ENCODE measurements at regions not wholly inside any gene's neighbourhood (a gene's known extent, or its start where the extent isn't known, plus 50 kb on each side); places are given as distances from the start of the nearest gene placed in this dataset.
"Not testable (repeated sequence)": the region's sequence is repeated elsewhere in the genome, so short reads cannot be mapped to it uniquely, and the experiment has no call there.

DNA sequence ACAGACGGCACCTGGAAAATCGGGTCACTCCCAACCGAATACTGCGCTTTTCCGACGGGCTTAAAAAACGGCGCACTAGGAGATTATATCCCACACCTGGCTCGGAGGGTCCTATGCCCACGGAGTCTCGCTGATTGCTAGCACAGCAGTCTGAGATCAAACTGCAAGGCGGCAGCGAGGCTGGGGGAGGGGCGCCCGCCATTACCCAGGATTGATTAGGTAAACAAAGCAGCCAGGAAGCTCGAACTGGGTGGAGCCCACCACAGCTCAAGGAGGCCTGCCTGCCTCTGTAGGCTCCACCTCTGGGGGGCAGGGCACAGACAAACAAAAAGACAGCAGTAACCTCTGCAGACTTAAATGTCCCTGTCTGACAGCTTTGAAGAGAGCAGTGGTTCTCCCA is 64.5 kb downstream of the SLC30A10 start:
- in situ Hi-C loops (cut with HindIII; ENCODE audit: low pct_unique_long_range_greater_than_20kb, low sequenced_read_pairs); DNase-seq (ENCODE audit: low read depth in 1 of 2, low spot score in 1 of 2): not testable (repeated sequence)

- no peak for TF ChIP-seq JUND (IDR thresholded peaks at IDR 0.05; ENCODE audit: low read depth)
- in situ Hi-C loops (cut with HindIII; ENCODE audit: low pct_unique_long_range_greater_than_20kb, low sequenced_read_pairs) = no loop called here
- DNase-seq (ENCODE audit: low read depth in 1 of 2, low spot score in 1 of 2) = no peak
These were observed 66.0 kb downstream of the SLC30A10 start for GRCh38 chr1:219862366-219862765.

DNA sequence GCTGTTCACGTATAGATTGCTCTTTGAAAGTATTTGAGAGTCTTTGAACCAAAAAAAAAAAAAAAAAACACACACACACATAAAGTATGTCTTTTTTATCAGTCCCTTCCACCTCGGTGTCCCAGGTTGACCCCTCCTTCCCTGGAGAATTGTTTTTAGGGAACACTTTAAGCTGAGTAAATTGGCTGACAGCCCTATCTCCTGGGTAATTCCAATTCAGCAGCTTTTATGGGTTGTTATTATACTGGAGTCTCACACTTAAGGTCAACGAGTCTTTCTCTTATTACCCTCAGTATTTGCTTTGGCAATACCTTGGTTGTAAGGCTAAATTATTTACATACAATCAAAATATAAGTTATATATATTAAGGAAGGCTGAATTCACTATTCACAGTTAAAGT is 69.4 kb downstream of the SLC30A10 start:
- DNase-seq (ENCODE audit: low read depth in 1 of 2, low spot score in 1 of 2) = no peak
- no peak for TF ChIP-seq JUND (IDR thresholded peaks at IDR 0.05; ENCODE audit: low read depth)
- in situ Hi-C loops (cut with HindIII; ENCODE audit: low pct_unique_long_range_greater_than_20kb, low sequenced_read_pairs) = no loop called here

- no peak for TF ChIP-seq JUND (IDR thresholded peaks at IDR 0.05; ENCODE audit: low read depth)
- in situ Hi-C loops (cut with HindIII; ENCODE audit: low pct_unique_long_range_greater_than_20kb, low sequenced_read_pairs) = no loop called here
These were observed 81.0 kb downstream of the SLC30A10 start for GRCh38 chr1:219847215-219847855.

DNA sequence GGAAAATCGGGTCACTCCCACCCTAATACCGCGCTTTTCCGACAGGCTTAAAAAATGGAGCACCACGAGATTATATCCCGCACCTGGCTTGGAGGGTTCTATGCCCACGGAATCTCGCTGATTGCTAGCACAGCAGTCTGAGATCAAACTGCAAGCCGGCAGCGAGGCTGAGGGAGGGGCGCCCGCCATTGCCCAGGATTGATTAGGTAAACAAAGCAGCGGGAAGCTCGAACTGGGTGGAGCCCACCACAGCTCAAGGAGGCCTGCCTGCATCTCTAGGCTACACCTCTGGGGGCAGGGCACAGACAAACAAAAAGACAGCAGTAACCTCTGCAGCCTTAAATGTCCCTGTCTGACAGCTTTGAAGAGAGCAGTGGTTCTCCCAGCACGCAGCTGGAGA is 88.8 kb downstream of the SLC30A10 start:
- in situ Hi-C loops (cut with HindIII; ENCODE audit: low pct_unique_long_range_greater_than_20kb, low sequenced_read_pairs); DNase-seq (ENCODE audit: low read depth in 1 of 2, low spot score in 1 of 2): not testable (repeated sequence)

More at GRCh38 chr1:219847215-219847855, 81.0 kb downstream of the SLC30A10 start:
- DNase-seq (ENCODE audit: low read depth in 1 of 2, low spot score in 1 of 2) = no peak

DNA sequence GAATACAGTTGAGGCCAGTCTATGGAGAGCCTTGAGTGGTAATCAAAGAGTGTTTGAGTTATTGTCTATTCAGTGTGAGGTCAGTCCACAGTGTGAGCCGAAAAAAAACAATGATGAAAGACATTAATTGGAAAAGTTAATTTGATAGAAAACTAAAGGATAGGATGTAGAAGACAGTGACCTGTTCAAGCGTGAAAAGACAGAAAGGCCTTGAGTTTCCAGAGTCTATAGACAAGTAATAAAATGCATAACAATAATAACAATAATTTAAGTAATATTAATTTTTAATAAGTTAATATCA is 90.4 kb downstream of the SLC30A10 start:
- in situ Hi-C loops (cut with HindIII; ENCODE audit: low pct_unique_long_range_greater_than_20kb, low sequenced_read_pairs) = no loop called here
- no peak for TF ChIP-seq JUND (IDR thresholded peaks at IDR 0.05; ENCODE audit: low read depth)
- DNase-seq (ENCODE audit: low read depth in 1 of 2, low spot score in 1 of 2) = no peak

DNA sequence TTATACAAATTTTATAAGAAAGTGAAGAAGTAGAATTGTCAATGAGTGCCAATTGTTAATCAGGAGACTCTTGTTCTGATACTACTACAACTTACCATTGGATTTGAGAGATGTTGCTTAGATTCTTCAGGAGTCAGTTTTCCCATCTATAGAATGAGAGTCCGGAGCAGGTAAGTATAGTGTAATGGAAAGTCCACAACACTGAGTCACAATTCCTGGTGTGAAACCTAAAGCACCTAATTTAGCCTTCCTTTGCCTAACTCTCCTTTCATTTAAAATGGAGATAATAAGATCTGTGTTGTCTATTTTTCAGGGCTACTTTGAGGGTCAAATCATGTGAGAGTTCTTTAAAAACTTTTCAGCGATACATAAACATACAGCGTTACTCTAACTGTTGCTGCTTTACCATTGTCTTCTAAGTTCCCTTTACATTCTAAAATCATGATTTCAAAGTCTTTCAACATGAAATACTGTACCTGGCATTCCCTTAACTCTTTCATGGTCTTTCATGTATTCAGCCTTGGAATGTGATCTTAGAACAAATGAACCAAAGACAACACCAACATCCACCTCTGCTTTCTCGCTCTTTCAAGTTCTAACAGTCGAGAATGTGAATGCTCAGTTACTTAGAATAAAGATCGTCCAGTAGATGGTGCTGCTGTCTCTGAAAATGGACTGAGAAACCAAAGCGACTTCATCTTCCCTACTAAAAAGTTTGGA is 90.9 kb downstream of the SLC30A10 start:
- TF ChIP-seq JUND (IDR thresholded peaks at IDR 0.05; ENCODE audit: low read depth) = no peak
- peak; percentile 68 to 86 for DNase-seq (ENCODE audit: low read depth in 1 of 2, low spot score in 1 of 2)
- in situ Hi-C loops (cut with HindIII; ENCODE audit: low pct_unique_long_range_greater_than_20kb, low sequenced_read_pairs) = no loop called here

DNA sequence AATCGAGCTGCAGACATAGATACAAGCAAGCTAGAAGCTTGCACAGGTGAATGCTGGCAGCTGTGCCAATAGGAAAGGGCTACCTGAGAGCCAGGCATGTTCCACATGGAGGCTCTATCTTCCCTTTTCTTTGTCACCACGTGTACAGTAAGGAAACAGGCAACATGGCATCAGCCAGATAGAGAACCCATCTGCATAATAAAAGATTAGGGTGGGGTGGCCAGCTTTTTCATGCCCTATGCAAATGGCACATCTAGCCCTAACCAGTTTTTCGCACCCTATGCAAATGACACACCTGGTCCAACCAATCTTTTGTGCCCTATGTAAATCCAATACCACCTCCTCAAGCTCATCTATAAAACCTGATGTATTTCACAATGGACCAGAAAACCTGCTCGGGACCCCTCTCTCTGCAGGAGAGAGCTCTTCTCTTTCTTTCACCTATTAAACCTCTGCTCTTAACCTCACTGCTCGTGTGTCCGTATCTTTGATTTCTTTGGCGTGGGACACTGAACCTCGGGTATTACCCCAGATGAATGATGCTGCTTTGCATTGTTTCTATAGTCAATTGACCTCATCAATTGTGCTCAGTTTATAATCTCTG is 93.9 kb downstream of the SLC30A10 start:
- DNase-seq (ENCODE audit: low read depth in 1 of 2, low spot score in 1 of 2) = peak in 1 of 2 experiments; percentile 71
- no peak for TF ChIP-seq JUND (IDR thresholded peaks at IDR 0.05; ENCODE audit: low read depth)
- in situ Hi-C loops (cut with HindIII; ENCODE audit: low pct_unique_long_range_greater_than_20kb, low sequenced_read_pairs) = no loop called here

- in situ Hi-C loops (cut with HindIII; ENCODE audit: low pct_unique_long_range_greater_than_20kb, low sequenced_read_pairs) = no loop called here
- DNase-seq (ENCODE audit: low read depth in 1 of 2, low spot score in 1 of 2) = no peak
These were observed 95.0 kb downstream of the SLC30A10 start for GRCh38 chr1:219833214-219833815.

GRCh38 chr1:219826290-219826689 is 102.1 kb downstream of the SLC30A10 start:
- in situ Hi-C loops (cut with HindIII; ENCODE audit: low pct_unique_long_range_greater_than_20kb, low sequenced_read_pairs) = no loop called here
- no peak for TF ChIP-seq JUND (IDR thresholded peaks at IDR 0.05; ENCODE audit: low read depth)
- DNase-seq (ENCODE audit: low read depth in 1 of 2, low spot score in 1 of 2) = no peak

More at GRCh38 chr1:219833214-219833815, 95.0 kb downstream of the SLC30A10 start:
- no peak for TF ChIP-seq JUND (IDR thresholded peaks at IDR 0.05; ENCODE audit: low read depth)

- no peak for DNase-seq (ENCODE audit: low read depth in 1 of 2, low spot score in 1 of 2)
- TF ChIP-seq JUND (IDR thresholded peaks at IDR 0.05; ENCODE audit: low read depth) = no peak
- in situ Hi-C loops (cut with HindIII; ENCODE audit: low pct_unique_long_range_greater_than_20kb, low sequenced_read_pairs) = no loop called here
These were observed 103.0 kb downstream of the SLC30A10 start for GRCh38 chr1:219825355-219825754.

GRCh38 chr1:219824338-219824737 is 104.0 kb downstream of the SLC30A10 start:
- no peak for TF ChIP-seq JUND (IDR thresholded peaks at IDR 0.05; ENCODE audit: low read depth)
- DNase-seq (ENCODE audit: low read depth in 1 of 2, low spot score in 1 of 2) = no peak
- in situ Hi-C loops (cut with HindIII; ENCODE audit: low pct_unique_long_range_greater_than_20kb, low sequenced_read_pairs) = no loop called here

GRCh38 chr1:219820551-219820950 is 107.8 kb downstream of the SLC30A10 start:
- in situ Hi-C loops (cut with HindIII; ENCODE audit: low pct_unique_long_range_greater_than_20kb, low sequenced_read_pairs) = no loop called here
- TF ChIP-seq JUND (IDR thresholded peaks at IDR 0.05; ENCODE audit: low read depth) = no peak
- no peak for DNase-seq (ENCODE audit: low read depth in 1 of 2, low spot score in 1 of 2)
